ENCODE measurements at regions not wholly inside any gene's neighbourhood (a gene's known extent, or its start where the extent isn't known, plus 50 kb on each side); places are given as distances from the start of the nearest gene placed in this dataset.

GRCh38 chr10:120145107-120145506, 252.6 kb downstream of the SEC23IP start:
- intact Hi-C loops (cut with DNase I): no loop called here
- ATAC-seq (no peak), DNase-seq (no peak), FAIRE-seq (no peak)
- Histone ChIP-seq H3K36me3 (no peaks in the 10 kb centered on the region), H3K9me3 (no peaks in the 10 kb centered on the region), H3K27ac (no peak overlapping the region), H3K4me1 (no peaks in the 10 kb centered on the region), H3K4me3 (no peak overlapping the region), H3K27me3 (peaks cover 0 to 3% (median 0%) of the 10 kb centered on the region in 4 donors)
- TF ChIP-seq CTCF (IDR thresholded peaks at IDR 0.05): no peak
- WGBS, 2 donors: 42 to 46% methylated on average over 5 of the region's 5 CpGs

- no peaks in the 10 kb centered on the region for H3K4me1 ChIP-seq
- H3K36me3 ChIP-seq: no peaks in the 10 kb centered on the region
- TF ChIP-seq CTCF (IDR thresholded peaks at IDR 0.05): no peak
- FAIRE-seq (no peak), DNase-seq (no peak), ATAC-seq (no peak)
- H3K4me3 ChIP-seq: no peak overlapping the region
- no peaks in the 10 kb centered on the region for H3K27me3 ChIP-seq
- intact Hi-C loops (cut with DNase I): no loop called here
- no peak overlapping the region for H3K27ac ChIP-seq
- H3K9me3 ChIP-seq: no peaks in the 10 kb centered on the region
- WGBS, 2 donors: 42 to 47% methylated on average over 5 of the region's 5 CpGs
Measured at GRCh38 chr10:120156614-120157274, 264.2 kb downstream of the SEC23IP start.

GRCh38 chr10:120161111-120161510, 268.6 kb downstream of the SEC23IP start:
- Histone ChIP-seq H3K27me3 (no peaks in the 10 kb centered on the region), H3K27ac (no peak overlapping the region), H3K4me1 (no peaks in the 10 kb centered on the region), H3K36me3 (no peaks in the 10 kb centered on the region), H3K4me3 (no peak overlapping the region), H3K9me3 (no peaks in the 10 kb centered on the region)
- no peak for TF ChIP-seq CTCF (IDR thresholded peaks at IDR 0.05)
- DNase-seq (no peak), FAIRE-seq (no peak), ATAC-seq (no peak)
- intact Hi-C loops (cut with DNase I): no loop called here
- WGBS, 2 donors: 23 to 24% methylated on average over 1 of the region's 1 CpG

GRCh38 chr10:120162471-120162870, 269.9 kb downstream of the SEC23IP start:
- intact Hi-C loops (cut with DNase I): no loop called here
- H3K9me3 ChIP-seq: no peaks in the 10 kb centered on the region
- FAIRE-seq (no peak), DNase-seq (no peak), ATAC-seq (no peak)
- no peak for TF ChIP-seq CTCF (IDR thresholded peaks at IDR 0.05)
- no peaks in the 10 kb centered on the region for H3K36me3 ChIP-seq
- no peaks in the 10 kb centered on the region for H3K27me3 ChIP-seq
- no peak overlapping the region for H3K4me3 ChIP-seq
- no peaks in the 10 kb centered on the region for H3K4me1 ChIP-seq
- H3K27ac ChIP-seq: no peak overlapping the region
- WGBS, 2 donors: 74 to 82% methylated on average over 4 of the region's 4 CpGs

- no peak for FAIRE-seq
- intact Hi-C loops (cut with DNase I): no loop called here
- TF ChIP-seq CTCF (IDR thresholded peaks at IDR 0.05): no peak
Measured at GRCh38 chr10:120172356-120172755, 279.8 kb downstream of the SEC23IP start.

More at GRCh38 chr10:120172356-120172755, 279.8 kb downstream of the SEC23IP start:
- H3K4me1 ChIP-seq: no peaks in the 10 kb centered on the region
- no peaks in the 10 kb centered on the region for H3K27me3 ChIP-seq
- no peaks in the 10 kb centered on the region for H3K36me3 ChIP-seq
- no peak overlapping the region for H3K4me3 ChIP-seq
- no peaks in the 10 kb centered on the region for H3K9me3 ChIP-seq
- DNase-seq (no peak), ATAC-seq (no peak)
- H3K27ac ChIP-seq: no peak overlapping the region
- 74 to 75% methylated on average over 4 of the region's 4 CpGs for WGBS, 2 donors

All from pancreas (tissue), 10 donors.